Neural cell (in vitro differentiated cells): ENCODE measurements at regions not wholly inside any gene's neighbourhood (a gene's known extent, or its start where the extent isn't known, plus 50 kb on each side); places are given as distances from the start of the nearest gene placed in this dataset.

Source experiments
- H2AFZ ChIP-seq: fragments of 200-600, 300-800 bp; sonication (generic), shearing (Covaris generic); 2 replicates; pipeline ENCODE4 v1.6.0; 2014; ENCODE audit warnings: low read depth, mild to moderate bottlenecking, antibody characterized with exemption, low read length, moderate library complexity
- H3F3A ChIP-seq: fragments of 200-600 bp; shearing (Covaris generic); 2 replicates; pipeline ENCODE4 v1.6.1; 2016; ENCODE audit warnings: mild to moderate bottlenecking, moderate library complexity, mixed read lengths, antibody characterized with exemption, low read length; ENCODE audit not compliant: insufficient read depth, poor library complexity, severe bottlenecking
- H3K27ac ChIP-seq: fragments of 200-600, 300-800 bp; sonication (generic), shearing (Covaris generic); 2 replicates; pipeline ENCODE4 v1.5.1; 2014; ENCODE audit warnings: mild to moderate bottlenecking, low read length, moderate library complexity
- H3K27me3 ChIP-seq: fragments of 300-800, 200-600 bp; sonication (generic), shearing (Covaris generic); 2 replicates; pipeline ENCODE4 v1.6.0; 2014; ENCODE audit warnings: mild to moderate bottlenecking, low read depth, low read length, moderate library complexity; ENCODE audit not compliant: insufficient read depth
- H3K36me3 ChIP-seq: fragments of 300-800, 200-600 bp; sonication (generic), shearing (Covaris generic); 2 replicates; pipeline ENCODE4 v1.5.1; 2014; ENCODE audit warnings: mild to moderate bottlenecking, antibody characterized with exemption, low read length, moderate library complexity; ENCODE audit not compliant: insufficient read depth
- H3K4me2 ChIP-seq: fragments of 300-800, 200-600 bp; sonication (generic), shearing (Covaris generic); 2 replicates; pipeline ENCODE4 v1.6.0; 2014; ENCODE audit warnings: mild to moderate bottlenecking, low read length
- H3K4me3 ChIP-seq: fragments of 300-800, 200-600 bp; sonication (generic), shearing (Covaris generic); 2 replicates; pipeline ENCODE4 v1.5.1; 2014; ENCODE audit warnings: mild to moderate bottlenecking, low read length, moderate library complexity
- H3K79me2 ChIP-seq: fragments of 200-600 bp; shearing (Covaris generic); replicated peaks from 2 replicates; pipeline ENCODE4 v1.6.0; 2014; ENCODE audit warnings: mild to moderate bottlenecking, low read length, moderate library complexity; ENCODE audit not compliant: insufficient read depth
- H3K9ac ChIP-seq: fragments of 300-800, 200-600 bp; sonication (generic), shearing (Covaris generic); 2 replicates; pipeline ENCODE4 v1.6.1; 2016; ENCODE audit warnings: mild to moderate bottlenecking, low read length, mixed read lengths
- H3K9me2 ChIP-seq: fragments of 200-600 bp; shearing (Covaris generic); 2 replicates; pipeline ENCODE4 v1.6.1; 2016; ENCODE audit warnings: mild to moderate bottlenecking, low read length, mixed read lengths; ENCODE audit not compliant: insufficient read depth
- H3K9me3 ChIP-seq: fragments of 200-600, 300-800 bp; sonication (generic), shearing (Covaris generic); 2 replicates; pipeline ENCODE4 v1.6.1; 2016; ENCODE audit warnings: mild to moderate bottlenecking, mixed run types, low read length, moderate library complexity, mixed read lengths
- H4K20me1 ChIP-seq: fragments of 200-600 bp; shearing (Covaris generic); 2 replicates; pipeline ENCODE4 v1.6.1; 2016; ENCODE audit warnings: mild to moderate bottlenecking, mixed run types; ENCODE audit not compliant: insufficient read depth
- CTCF ChIP-seq: fragments of 450-650 bp; IDR thresholded peaks from 2 replicates; pipeline ENCODE4 v1.5.1; 2014; ENCODE audit warnings: antibody characterized with exemption, mild to moderate bottlenecking, moderate library complexity; ENCODE audit not compliant: poor library complexity, severe bottlenecking
- EP300 ChIP-seq: fragments of 450-650 bp; conservative IDR thresholded peaks from 2 replicates; pipeline ENCODE4 v1.6.1; 2014; ENCODE audit warnings: antibody characterized with exemption, mild to moderate bottlenecking, moderate library complexity; ENCODE audit not compliant: poor library complexity, severe bottlenecking
- EZH2 ChIP-seq: fragments of 200-600, 300-800 bp; shearing (Covaris generic), sonication (generic); IDR thresholded peaks from 2 replicates; pipeline ENCODE4 v1.6.1; 2014; ENCODE audit warnings: antibody characterized with exemption, low read length, borderline replicate concordance, mild to moderate bottlenecking; ENCODE audit not compliant: insufficient read depth, poor library complexity, severe bottlenecking
- MXI1 ChIP-seq: fragments of 450-650 bp; conservative IDR thresholded peaks from 2 replicates; pipeline ENCODE4 v1.6.1; 2014; ENCODE audit warnings: antibody characterized with exemption, mild to moderate bottlenecking; ENCODE audit not compliant: poor library complexity, severe bottlenecking
- POLR2AphosphoS5 ChIP-seq: IDR thresholded peaks from 2 replicates; pipeline ENCODE4 v1.6.1; 2012
- RAD21 ChIP-seq: fragments of 450-650 bp; conservative IDR thresholded peaks from 2 replicates; pipeline ENCODE4 v1.6.1; 2014; ENCODE audit warnings: antibody characterized with exemption, mild to moderate bottlenecking, moderate library complexity
- REST ChIP-seq: IDR thresholded peaks from 2 replicates; pipeline ENCODE4 v1.6.1; 2012; ENCODE audit warnings: borderline replicate concordance
- SMC3 ChIP-seq: fragments of 450-650 bp; conservative IDR thresholded peaks from 2 replicates; pipeline ENCODE4 v1.6.1; 2014; ENCODE audit warnings: antibody characterized with exemption, mild to moderate bottlenecking, moderate library complexity; ENCODE audit not compliant: poor library complexity
- TAF1 ChIP-seq: IDR thresholded peaks from 2 replicates; pipeline ENCODE4 v1.6.1; 2012; ENCODE audit warnings: low read depth

- H3F3A ChIP-seq, result peaks cover 5% of the 10 kb centered on the region
- H3K9ac ChIP-seq, result no peak overlapping the region
- no peaks in the 10 kb centered on the region for H3K27me3 ChIP-seq
- no peak overlapping the region for H3K4me3 ChIP-seq
- peak overlapping the region; percentile 29 for H3K27ac ChIP-seq
- TF ChIP-seq EP300 (no peak), SMC3 (no peak), TAF1 (no peak), REST (no peak), MXI1 (no peak), CTCF (no peak), RAD21 (no peak), EZH2 (no peak), POLR2AphosphoS5 (no peak)
- peaks cover 8% of the 10 kb centered on the region for H3K9me3 ChIP-seq
- no peak overlapping the region for H2AFZ ChIP-seq
- no peaks in the 10 kb centered on the region for H3K36me3 ChIP-seq
- H4K20me1 ChIP-seq, result no peaks in the 10 kb centered on the region
- H3K79me2 ChIP-seq, result no peaks in the 10 kb centered on the region
- H3K9me2 ChIP-seq, result no peaks in the 10 kb centered on the region
- no peak overlapping the region for H3K4me2 ChIP-seq
These were observed 86.8 kb upstream of the CD180 start for GRCh38 chr5:67283275-67283987.

GRCh38 chr5:67281874-67282273, 85.3 kb upstream of the CD180 start:
- no peak overlapping the region for H3K27ac ChIP-seq
- H3K9ac ChIP-seq, result no peak overlapping the region
- no peaks in the 10 kb centered on the region for H3K27me3 ChIP-seq
- TF ChIP-seq SMC3 (no peak), POLR2AphosphoS5 (no peak), EP300 (no peak), TAF1 (no peak), REST (no peak), EZH2 (no peak), RAD21 (no peak), MXI1 (no peak), CTCF (no peak)
- H3K4me2 ChIP-seq, result no peak overlapping the region
- H3K36me3 ChIP-seq, result no peaks in the 10 kb centered on the region
- no peaks in the 10 kb centered on the region for H4K20me1 ChIP-seq
- H3F3A ChIP-seq, result peaks cover 5% of the 10 kb centered on the region
- H3K4me3 ChIP-seq, result no peak overlapping the region
- no peak overlapping the region for H2AFZ ChIP-seq
- peaks cover 13% of the 10 kb centered on the region for H3K9me3 ChIP-seq
- H3K9me2 ChIP-seq, result no peaks in the 10 kb centered on the region
- no peaks in the 10 kb centered on the region for H3K79me2 ChIP-seq
